ENCODE measurements at regions not wholly inside any gene's neighbourhood (a gene's known extent, or its start where the extent isn't known, plus 50 kb on each side); places are given as distances from the start of the nearest gene placed in this dataset.

DNA sequence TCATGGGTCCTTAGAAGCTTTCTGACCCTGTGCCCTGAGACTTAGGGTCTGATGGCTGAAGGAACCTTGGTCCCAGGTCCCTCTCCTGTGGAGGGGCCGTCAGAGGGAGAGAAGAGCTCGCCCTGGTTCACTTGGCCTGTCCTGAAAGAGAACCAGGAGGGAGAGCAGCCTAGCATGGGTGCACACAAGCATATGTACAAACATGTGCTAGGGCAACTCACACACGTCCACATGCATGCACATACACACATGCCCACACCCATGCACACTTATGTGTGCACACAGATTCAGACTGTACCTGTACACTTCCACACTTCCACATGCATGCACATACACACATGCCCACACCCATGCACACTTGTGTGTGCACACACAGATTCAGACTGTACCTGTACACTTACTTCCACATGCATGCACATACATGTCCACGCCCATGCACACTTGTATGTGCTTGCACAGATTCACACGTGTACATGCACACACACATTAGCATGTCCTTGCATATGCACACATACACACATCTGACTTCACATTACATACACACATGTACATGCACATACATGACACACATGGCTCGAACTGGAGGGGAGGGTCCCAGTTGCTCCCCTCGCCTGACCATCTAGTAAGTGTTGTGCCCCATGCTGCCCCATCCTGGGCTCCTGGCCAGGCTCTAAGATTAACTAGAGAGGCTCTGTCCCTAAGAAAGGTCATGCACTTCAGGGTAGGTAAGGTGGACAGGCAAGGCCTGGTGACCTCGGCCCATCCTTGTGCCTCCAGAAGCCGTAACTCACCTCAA is 122.0 kb downstream of the METRNL start:
- Histone ChIP-seq H2AK5ac (ENCODE audit: low read depth, low read length) (no peak overlapping the region), H3K27ac (ENCODE audit: low read depth, low read length) (no peak overlapping the region), H4K91ac (replicated peaks; ENCODE audit: insufficient read length, low read length) (no peak overlapping the region), H3K4me1 (replicated peaks in 1 of 4; ENCODE audit: control insufficient read depth in 3 of 4, insufficient read depth in 4 of 4, low read length in 3 of 4) (no peaks in the 10 kb centered on the region), H3K4me2 (ENCODE audit: insufficient read depth in 1 of 2, low read depth in 2 of 2, low read length in 2 of 2) (no peak overlapping the region), H2BK20ac (ENCODE audit: low read length) (no peak overlapping the region), H3K9ac (replicated peaks in 1 of 4; ENCODE audit: extremely low read depth in 1 of 4, low read depth in 3 of 4, low read length in 3 of 4) (no peak overlapping the region; a peak in 1 of 7 replicates), H2BK120ac (replicated peaks; ENCODE audit: low read depth, low read length) (no peak overlapping the region), H2BK5ac (ENCODE audit: low read depth, low read length) (no peak overlapping the region), H2AFZ (ENCODE audit: low read length) (no peak overlapping the region), H3K9me3 (ENCODE audit: insufficient read depth in 2 of 2, low read depth in 1 of 2, low read length in 1 of 2) (peaks cover 62 to 86% of the 10 kb centered on the region in 2 experiments), H3K14ac (ENCODE audit: insufficient read length) (no peak overlapping the region), H2BK12ac (ENCODE audit: low read depth, low read length) (no peak overlapping the region), H3K56ac (replicated peaks; ENCODE audit: insufficient read length, low read depth, low read length) (no peak overlapping the region), H2BK15ac (ENCODE audit: low read length) (no peak overlapping the region), H3K79me1 (ENCODE audit: low read depth, low read length) (no peaks in the 10 kb centered on the region), H4K8ac (ENCODE audit: extremely low read depth, insufficient read depth, low read length) (no peak overlapping the region), H3K23ac (ENCODE audit: insufficient read length) (no peak overlapping the region), H4K5ac (ENCODE audit: insufficient read length, low read depth, low read length) (no peak overlapping the region), H3K18ac (ENCODE audit: extremely low read depth, low read length) (no peak overlapping the region), H4K20me1 (replicated peaks in 1 of 2; ENCODE audit: control insufficient read depth in 1 of 2, insufficient read depth in 2 of 2, low read length in 2 of 2) (no peaks in the 10 kb centered on the region), H3K79me2 (ENCODE audit: control insufficient read depth in 1 of 2, insufficient read depth in 2 of 2, low read length in 2 of 2) (no peaks in the 10 kb centered on the region), H3K36me3 (ENCODE audit: control insufficient read depth in 2 of 4, insufficient read depth in 4 of 4, low read length in 3 of 4) (no peaks in the 10 kb centered on the region), H3K27me3 (replicated peaks in 1 of 4; ENCODE audit: control insufficient read depth in 3 of 4, extremely low read depth in 1 of 4, insufficient read depth in 3 of 4, low read length in 3 of 4) (no peaks in the 10 kb centered on the region), H3K23me2 (ENCODE audit: low read depth, low read length) (no peaks in the 10 kb centered on the region), H3K4ac (replicated peaks; ENCODE audit: insufficient read length, low read depth, low read length) (no peak overlapping the region), H3K4me3 (ENCODE audit: extremely low read depth in 1 of 4, insufficient read depth in 2 of 4, low read depth in 3 of 4, low read length in 4 of 4) (no peak overlapping the region)
- 74% methylated on average over 9 of the region's 9 CpGs; no CpG with 5 or more reads in 1 of the 2 experiments for WGBS, 2 experiments (ENCODE audit: extremely low coverage in 1 of 2, insufficient coverage in 1 of 2, insufficient read length in 1 of 2, insufficient replicate concordance in 2 of 2, low coverage in 1 of 2, low lambda C conversion rate in 2 of 2, missing lambda C conversion rate in 1 of 2)
- ChIA-PET POLR2A (ENCODE audit: partially characterized antibody) (no interaction called here), CTCF (ENCODE audit: partially characterized antibody) (interaction anchor here (0.9 to 1.5 kb wide), 6 partner anchors 21 to 289 kb away, joined by 3 to 4 read pairs (median 3); no protein-coding TSS in a partner anchor)
- DNase-seq (ENCODE audit: low read depth in 1 of 2, low spot score in 2 of 2) (no peak), FAIRE-seq (no peak)
- TF ChIP-seq NRF1 (IDR thresholded peaks at IDR 0.05; ENCODE audit: low read depth, low read length) (no peak), PHF8 (conservative IDR thresholded peaks at IDR 0.05; ENCODE audit: low read depth, low read length) (no peak), CHD2 (IDR thresholded peaks at IDR 0.05; ENCODE audit: low read length) (no peak), RFX5 (IDR thresholded peaks at IDR 0.05; ENCODE audit: borderline replicate concordance, low read depth, low read length) (no peak), SP4 (IDR thresholded peaks at IDR 0.05; ENCODE audit: low read length) (no peak), SP1 (IDR thresholded peaks at IDR 0.05; ENCODE audit: low read depth, low read length) (no peak), NANOG (IDR thresholded peaks at IDR 0.05; ENCODE audit: insufficient read depth, low read depth, low read length, poor library complexity, severe bottlenecking) (no peak), POLR2AphosphoS5 (IDR thresholded peaks at IDR 0.05; ENCODE audit: low read depth, low read length) (no peak), SIN3A (conservative IDR thresholded peaks at IDR 0.05 in 1 of 2, IDR thresholded peaks at IDR 0.05 in 1 of 2; ENCODE audit: low read depth in 1 of 2, low read length in 2 of 2) (no peak), CTBP2 (IDR thresholded peaks at IDR 0.05; ENCODE audit: borderline replicate concordance, insufficient read depth, insufficient read length, low read length) (no peak), SUZ12 (IDR thresholded peaks at IDR 0.05; ENCODE audit: low read length) (no peak)
